GM12878 (cell line): ENCODE measurements at regions not wholly inside any gene's neighbourhood (a gene's known extent, or its start where the extent isn't known, plus 50 kb on each side); places are given as distances from the start of the nearest gene placed in this dataset.

Experiments used
- ATAC-seq: fragments of 200-7000 bp; cut with Tn5 transposase; 3 replicates; pipeline ENCODE4 v1.9.1; 2020; ENCODE audit warnings: mild to moderate bottlenecking, moderate library complexity
- BruUV-seq: library from RNA; stranded (reverse); fragments of 400-500 nt; replicated peaks from 2 replicates; lab custom pipeline; 2021; lab: Mats Ljungman, UMichigan
- CTCF ChIA-PET: fragments of 300-600 bp; sonication (Branson Sonifier 250); formaldehyde crosslinking; extraction: SDS; loops from one replicate; lab custom pipeline; 2021; ENCODE audit warnings: inconsistent platforms; lab: Yijun Ruan, JAX
- POLR2A ChIA-PET: fragments of 350-600 bp; formaldehyde crosslinking; extraction: SDS; loops from one replicate; lab custom pipeline; 2021; ENCODE audit warnings: inconsistent platforms; lab: Charles Lee
- RAD21 ChIA-PET: fragments of 300-600 bp; sonication (Branson Sonifier 250); formaldehyde crosslinking; loops from one replicate; lab custom pipeline; 2023; ENCODE audit warnings: antibody characterized with exemption; ENCODE audit not compliant: unreplicated experiment; lab: Charles Lee
- SMC1A ChIA-PET: fragments of 300-600 bp; sonication (Branson Sonifier 250); formaldehyde crosslinking; loops from one replicate; lab custom pipeline; 2023; ENCODE audit not compliant: unreplicated experiment, uncharacterized antibody; lab: Charles Lee
- DNase-seq: peaks from one replicate; pipeline ENCODE4 v3.0.0-alpha.2; 2011; ENCODE audit warnings: low read depth, low spot score
- FAIRE-seq: peaks from 3 replicates; lab custom pipeline; 2011; peaks lifted over from hg19 to GRCh38; lab: Jason Lieb, UNC
- H2AFZ ChIP-seq: 2 replicates; pipeline ENCODE4 v1.6.0; 2011; ENCODE audit warnings: low read depth, low read length, control low read depth; ENCODE audit not compliant: control insufficient read depth
- H3K27ac ChIP-seq: 2 replicates; pipeline ENCODE4 v1.5.1; 2011; ENCODE audit warnings: control low read depth; ENCODE audit not compliant: control insufficient read depth, insufficient read depth
- H3K27me3 ChIP-seq, 2 experiments: replicated peaks in 1 of 2; 2 replicates each; pipeline versions ENCODE4 v1.6.0 to v1.6.1; 2011; ENCODE audit warnings: low read length in 1 of 2; ENCODE audit not compliant: control insufficient read depth in 2 of 2, insufficient read depth in 2 of 2
- H3K36me3 ChIP-seq, 2 experiments: 2 replicates each; pipeline ENCODE4 v1.5.1; 2011; ENCODE audit warnings: low read length in 1 of 2; ENCODE audit not compliant: control insufficient read depth in 2 of 2, insufficient read depth in 2 of 2
- H3K4me1 ChIP-seq: 2 replicates; pipeline ENCODE4 v1.6.1; 2011; ENCODE audit warnings: mild to moderate bottlenecking, low read length, moderate library complexity, mixed read lengths; ENCODE audit not compliant: control insufficient read depth, insufficient read depth
- H3K4me2 ChIP-seq: 2 replicates; pipeline ENCODE4 v1.6.0; 2011; ENCODE audit warnings: control low read depth; ENCODE audit not compliant: control insufficient read depth, insufficient read depth
- H3K4me3 ChIP-seq: fragments of 200-600 bp; sonication (generic); 2 replicates; pipeline ENCODE4 v1.5.1; 2016
- H3K79me2 ChIP-seq: 2 replicates; pipeline ENCODE4 v1.6.0; 2011; ENCODE audit warnings: low read length; ENCODE audit not compliant: control insufficient read depth, insufficient read depth
- H3K9ac ChIP-seq: 2 replicates; pipeline ENCODE4 v1.8.0; 2011; ENCODE audit warnings: low read length, control low read depth, mixed read lengths; ENCODE audit not compliant: control insufficient read depth, insufficient read depth
- H3K9me3 ChIP-seq: replicated peaks from 3 replicates; pipeline ENCODE4 v1.5.1; 2011; ENCODE audit warnings: mild to moderate bottlenecking, low read length; ENCODE audit not compliant: control insufficient read depth, insufficient read depth
- H4K20me1 ChIP-seq: 2 replicates; pipeline ENCODE4 v1.6.0; 2011; ENCODE audit not compliant: control insufficient read depth, insufficient read depth
- BHLHE40 ChIP-seq, 2 experiments: fragments of 450-650 bp in 1 of 2; IDR thresholded peaks; 2 replicates each; pipeline ENCODE4 v1.6.1; 2011 to 2017; ENCODE audit warnings: low read depth in 2 of 2, borderline replicate concordance in 1 of 2, improper control_type of control experiment in 1 of 2, low read length in 1 of 2, mild to moderate bottlenecking in 1 of 2
- CREB1 ChIP-seq: IDR thresholded peaks from 2 replicates; pipeline ENCODE4 v1.6.1; 2012; ENCODE audit warnings: low read depth, mild to moderate bottlenecking, inconsistent platforms
- CTCF ChIP-seq, 3 experiments: IDR thresholded peaks in 2 of 3; conservative IDR thresholded peaks in 1 of 3; 2 replicates each; pipeline ENCODE4 v1.5.1; 2011; ENCODE audit warnings: low read depth in 3 of 3, low read length in 3 of 3, mild to moderate bottlenecking in 3 of 3, control low read depth in 2 of 3, moderate library complexity in 2 of 3, inconsistent platforms in 1 of 3, mixed read lengths in 1 of 3; ENCODE audit not compliant: control insufficient read depth in 2 of 3, insufficient read depth in 1 of 3; ENCODE audit errors: extremely low read depth in 1 of 3
- EED ChIP-seq: sonication (generic); IDR thresholded peaks from 2 replicates; pipeline ENCODE4 v1.6.1; 2016; ENCODE audit warnings: antibody characterized with exemption, low read depth
- ESRRA ChIP-seq: IDR thresholded peaks from 2 replicates; pipeline ENCODE4 v1.6.1; 2012; ENCODE audit warnings: mild to moderate bottlenecking, low read length, improper control_type of control experiment
- FOXM1 ChIP-seq: IDR thresholded peaks from 2 replicates; pipeline ENCODE4 v1.6.1; 2012; ENCODE audit warnings: low read depth, mild to moderate bottlenecking, inconsistent platforms, low read length, moderate library complexity
- MXI1 ChIP-seq: fragments of 150-350 bp; IDR thresholded peaks from 2 replicates; pipeline ENCODE4 v1.6.1; 2011; ENCODE audit warnings: low read depth, mild to moderate bottlenecking, inconsistent platforms, low read length, improper control_type of control experiment
- PAX5 ChIP-seq: IDR thresholded peaks from 2 replicates; pipeline ENCODE4 v1.6.1; 2011; ENCODE audit warnings: low read depth, low read length, borderline replicate concordance
- SP1 ChIP-seq: IDR thresholded peaks from one replicate; pipeline ENCODE4 v1.6.1; 2011; ENCODE audit warnings: low read depth, low read length
- USF2 ChIP-seq: IDR thresholded peaks from 2 replicates; pipeline ENCODE4 v1.6.1; 2011; ENCODE audit warnings: low read depth, low read length, improper control_type of control experiment, borderline replicate concordance
- ZNF622 ChIP-seq: fragments of 450-650 bp; IDR thresholded peaks from 2 replicates; pipeline ENCODE4 v1.6.1; 2017; ENCODE audit warnings: mild to moderate bottlenecking, inconsistent platforms
- WGBS: methylation state at CpG from one replicate; pipeline ENCODE4 v1.1.6; 2016; ENCODE audit warnings: low lambda C conversion rate; ENCODE audit not compliant: insufficient replicate concordance, insufficient coverage; ENCODE audit errors: missing lambda C conversion rate; 5-methylcytosine and 5-hydroxymethylcytosine counted together
- in situ Hi-C: fragments of 300-500 bp; cut with MboI; formaldehyde crosslinking; loops from 9 replicates; pipeline ENCODE4 v1.14.3; 2018; ENCODE audit warnings: mixed read lengths
- intact Hi-C: fragments of 100-400 bp; cut with micrococcal nuclease; formaldehyde crosslinking; loops from one replicate; pipeline ENCODE4 v1.14.2; 2022; ENCODE audit not compliant: unreplicated experiment
- TF ChIP-seq, protein P1 (sequence below): fragments of 450-650 bp; IDR thresholded peaks from 2 replicates; pipeline ENCODE4 v1.6.1; 2017; ENCODE audit warnings: antibody characterized with exemption, mild to moderate bottlenecking, moderate library complexity

- TF ChIP-seq EED (no peak), BHLHE40 (IDR thresholded peaks at IDR 0.05; ENCODE audit: borderline replicate concordance in 1 of 2, low read depth in 2 of 2, low read length in 1 of 2) (no peak), ESRRA (no peak), CREB1 (no peak)
- TF ChIP-seq, protein P1, sequence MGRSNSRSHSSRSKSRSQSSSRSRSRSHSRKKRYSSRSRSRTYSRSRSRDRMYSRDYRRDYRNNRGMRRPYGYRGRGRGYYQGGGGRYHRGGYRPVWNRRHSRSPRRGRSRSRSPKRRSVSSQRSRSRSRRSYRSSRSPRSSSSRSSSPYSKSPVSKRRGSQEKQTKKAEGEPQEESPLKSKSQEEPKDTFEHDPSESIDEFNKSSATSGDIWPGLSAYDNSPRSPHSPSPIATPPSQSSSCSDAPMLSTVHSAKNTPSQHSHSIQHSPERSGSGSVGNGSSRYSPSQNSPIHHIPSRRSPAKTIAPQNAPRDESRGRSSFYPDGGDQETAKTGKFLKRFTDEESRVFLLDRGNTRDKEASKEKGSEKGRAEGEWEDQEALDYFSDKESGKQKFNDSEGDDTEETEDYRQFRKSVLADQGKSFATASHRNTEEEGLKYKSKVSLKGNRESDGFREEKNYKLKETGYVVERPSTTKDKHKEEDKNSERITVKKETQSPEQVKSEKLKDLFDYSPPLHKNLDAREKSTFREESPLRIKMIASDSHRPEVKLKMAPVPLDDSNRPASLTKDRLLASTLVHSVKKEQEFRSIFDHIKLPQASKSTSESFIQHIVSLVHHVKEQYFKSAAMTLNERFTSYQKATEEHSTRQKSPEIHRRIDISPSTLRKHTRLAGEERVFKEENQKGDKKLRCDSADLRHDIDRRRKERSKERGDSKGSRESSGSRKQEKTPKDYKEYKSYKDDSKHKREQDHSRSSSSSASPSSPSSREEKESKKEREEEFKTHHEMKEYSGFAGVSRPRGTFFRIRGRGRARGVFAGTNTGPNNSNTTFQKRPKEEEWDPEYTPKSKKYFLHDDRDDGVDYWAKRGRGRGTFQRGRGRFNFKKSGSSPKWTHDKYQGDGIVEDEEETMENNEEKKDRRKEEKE = no peak
Measured at GRCh38 chr18:66757946-66758345, 154.1 kb upstream of the CDH19 start (continued).

DNA sequence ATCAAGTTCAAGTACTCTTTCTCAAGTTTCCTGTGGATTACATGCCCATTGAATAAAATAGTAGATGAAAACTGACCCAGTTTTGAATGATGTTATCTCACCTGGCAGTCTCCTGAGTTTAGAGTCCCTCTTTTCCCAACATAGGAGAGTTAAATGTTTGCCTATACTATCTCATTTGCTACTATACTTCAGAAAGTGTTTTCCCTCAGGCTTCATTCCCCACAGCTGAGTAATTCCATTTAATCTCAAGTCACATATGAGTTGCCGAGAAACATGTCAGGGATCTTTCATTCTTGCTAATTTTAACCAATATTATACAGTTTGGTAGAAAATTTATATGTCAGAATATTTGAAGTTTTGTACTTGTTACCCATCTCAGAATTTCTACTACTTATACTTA, 150.4 kb upstream of the CDH19 start:
- ChIA-PET POLR2A (no interaction called here), SMC1A (no interaction called here), CTCF (no interaction called here), RAD21 (no interaction called here)
- TF ChIP-seq CTCF (IDR thresholded peaks at IDR 0.05 in 2 of 3, conservative IDR thresholded peaks at IDR 0.05 in 1 of 3; ENCODE audit: control insufficient read depth in 2 of 3, extremely low read depth in 1 of 3, insufficient read depth in 1 of 3, low read depth in 3 of 3, low read length in 3 of 3) (no peak), USF2 (no peak), PAX5 (no peak), ZNF622 (no peak), MXI1 (no peak), FOXM1 (no peak), SP1 (no peak)
- DNase-seq (no peak), FAIRE-seq (no peak), ATAC-seq (no peak)
- Histone ChIP-seq H3K9ac (no peak overlapping the region), H3K4me1 (no peaks in the 10 kb centered on the region), H3K36me3 (no peaks in the 10 kb centered on the region), H3K27me3 (no peaks in the 10 kb centered on the region), H3K4me2 (no peak overlapping the region), H2AFZ (no peak overlapping the region), H3K9me3 (no peaks in the 10 kb centered on the region), H3K79me2 (no peaks in the 10 kb centered on the region), H3K27ac (no peak overlapping the region), H3K4me3 (no peak overlapping the region), H4K20me1 (no peaks in the 10 kb centered on the region)
- WGBS = 0% methylated on average over 1 of the region's 1 CpG
- BruUV-seq = no TSS peak
- intact Hi-C loops (no loop called here), in situ Hi-C loops (no loop called here)
